GM13977 (cell line): ENCODE measurements at regions not wholly inside any gene's neighbourhood (a gene's known extent, or its start where the extent isn't known, plus 50 kb on each side); places are given as distances from the start of the nearest gene placed in this dataset.
A peak's percentile ranks its signal among the peaks of the same experiment; 100 is the strongest.
"Not testable (repeated sequence)": the region's sequence is repeated elsewhere in the genome, so short reads cannot be mapped to it uniquely, and the experiment has no call there.

Source experiments
- DNase-seq: peaks from one replicate; pipeline ENCODE4 v3.0.0; 2012; ENCODE audit warnings: low spot score
- in situ Hi-C: fragments of 300-500 bp; cut with MboI; formaldehyde crosslinking; loops from one replicate; pipeline ENCODE4 v1.12.0; 2022; ENCODE audit warnings: low sequenced_read_pairs, low pct_unique_long_range_greater_than_20kb, mixed read lengths, inconsistent platforms; ENCODE audit not compliant: unreplicated experiment

- in situ Hi-C loops, DNase-seq: not testable (repeated sequence)
Observed at GRCh38 chr2:111478335-111478734, 357.6 kb downstream of the BCL2L11 start.

GRCh38 chr2:111478871-111479318 is 358.2 kb downstream of the BCL2L11 start:
- in situ Hi-C loops = not testable (repeated sequence)
- DNase-seq = peak; percentile 4

- in situ Hi-C loops, DNase-seq: not testable (repeated sequence)
Observed at GRCh38 chr2:111480016-111480625, 359.4 kb downstream of the BCL2L11 start.

- DNase-seq, in situ Hi-C loops: not testable (repeated sequence)
Observed at GRCh38 chr2:111480633-111481032, 359.9 kb downstream of the BCL2L11 start.

- DNase-seq, in situ Hi-C loops: not testable (repeated sequence)
Observed at GRCh38 chr2:111481219-111481618, 360.5 kb downstream of the BCL2L11 start.

GRCh38 chr2:111482987-111483679 is 362.4 kb downstream of the BCL2L11 start:
- in situ Hi-C loops, DNase-seq: not testable (repeated sequence)

- in situ Hi-C loops, DNase-seq: not testable (repeated sequence)
Observed at GRCh38 chr2:111484097-111484496, 363.4 kb downstream of the BCL2L11 start.

- DNase-seq, in situ Hi-C loops: not testable (repeated sequence)
Observed at GRCh38 chr2:111485895-111486294, 365.2 kb downstream of the BCL2L11 start.

- in situ Hi-C loops = not testable (repeated sequence)
Observed at GRCh38 chr2:111488451-111488850, 367.7 kb downstream of the BCL2L11 start.

GRCh38 chr2:111489460-111489859 is 368.7 kb downstream of the BCL2L11 start:
- DNase-seq, in situ Hi-C loops: not testable (repeated sequence)

More at GRCh38 chr2:111488451-111488850, 367.7 kb downstream of the BCL2L11 start:
- not testable (repeated sequence) for DNase-seq

- DNase-seq, in situ Hi-C loops: not testable (repeated sequence)
Observed at GRCh38 chr2:111491181-111491580, 370.5 kb downstream of the BCL2L11 start.

- DNase-seq, in situ Hi-C loops: not testable (repeated sequence)
Observed at GRCh38 chr2:111491614-111492013, 370.9 kb downstream of the BCL2L11 start.

- DNase-seq, in situ Hi-C loops: not testable (repeated sequence)
Observed at GRCh38 chr2:111492995-111493719, 372.4 kb downstream of the BCL2L11 start.

- in situ Hi-C loops, DNase-seq: not testable (repeated sequence)
Observed at GRCh38 chr2:111493720-111494078, 373.0 kb downstream of the BCL2L11 start.

- DNase-seq, in situ Hi-C loops: not testable (repeated sequence)
Observed at GRCh38 chr2:111494288-111494980, 373.7 kb downstream of the BCL2L11 start.

GRCh38 chr2:111494981-111495315 is 374.2 kb downstream of the BCL2L11 start:
- DNase-seq, in situ Hi-C loops: not testable (repeated sequence)

- in situ Hi-C loops, DNase-seq: not testable (repeated sequence)
Observed at GRCh38 chr2:111495636-111496035, 374.9 kb downstream of the BCL2L11 start.

- in situ Hi-C loops, DNase-seq: not testable (repeated sequence)
Observed at GRCh38 chr2:111496176-111496575, 375.5 kb downstream of the BCL2L11 start.
